GM13977 (cell line): ENCODE measurements at regions not wholly inside any gene's neighbourhood (a gene's known extent, or its start where the extent isn't known, plus 50 kb on each side); places are given as distances from the start of the nearest gene placed in this dataset.

Source experiments
- DNase-seq: peaks from one replicate; pipeline ENCODE4 v3.0.0; 2012; ENCODE audit warnings: low spot score
- in situ Hi-C: fragments of 300-500 bp; cut with MboI; formaldehyde crosslinking; loops from one replicate; pipeline ENCODE4 v1.12.0; 2022; ENCODE audit warnings: low sequenced_read_pairs, low pct_unique_long_range_greater_than_20kb, mixed read lengths, inconsistent platforms; ENCODE audit not compliant: unreplicated experiment
- TF ChIP-seq, protein P1 (sequence below): IDR thresholded peaks from 2 replicates; pipeline ENCODE4 v1.5.1; 2012; ENCODE audit warnings: mild to moderate bottlenecking, control low read depth; ENCODE audit not compliant: insufficient read depth; ENCODE audit errors: extremely low read depth, missing control alignments

DNA sequence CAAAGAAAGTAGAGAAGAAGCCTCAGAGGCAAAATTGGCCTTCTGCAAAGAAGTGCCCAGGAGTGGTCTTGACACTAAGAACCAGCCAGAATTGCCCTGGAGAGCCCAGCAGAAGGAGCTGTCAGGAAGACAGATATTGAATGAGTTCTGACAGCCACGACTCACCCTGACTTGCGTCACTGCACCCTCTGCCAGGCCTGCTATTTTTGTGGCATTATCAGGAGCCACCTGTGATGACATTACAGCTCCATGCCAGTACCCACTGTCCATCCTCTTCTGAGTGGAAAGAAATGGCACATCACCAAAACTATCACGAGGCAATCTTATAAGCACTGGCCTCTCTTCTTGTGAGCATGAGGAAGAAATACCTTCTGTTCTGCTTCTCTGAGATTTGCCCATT, 67.7 kb downstream of the SMIM20 start:
- in situ Hi-C loops, result no loop called here
- DNase-seq, result no peak
- TF ChIP-seq, protein P1, sequence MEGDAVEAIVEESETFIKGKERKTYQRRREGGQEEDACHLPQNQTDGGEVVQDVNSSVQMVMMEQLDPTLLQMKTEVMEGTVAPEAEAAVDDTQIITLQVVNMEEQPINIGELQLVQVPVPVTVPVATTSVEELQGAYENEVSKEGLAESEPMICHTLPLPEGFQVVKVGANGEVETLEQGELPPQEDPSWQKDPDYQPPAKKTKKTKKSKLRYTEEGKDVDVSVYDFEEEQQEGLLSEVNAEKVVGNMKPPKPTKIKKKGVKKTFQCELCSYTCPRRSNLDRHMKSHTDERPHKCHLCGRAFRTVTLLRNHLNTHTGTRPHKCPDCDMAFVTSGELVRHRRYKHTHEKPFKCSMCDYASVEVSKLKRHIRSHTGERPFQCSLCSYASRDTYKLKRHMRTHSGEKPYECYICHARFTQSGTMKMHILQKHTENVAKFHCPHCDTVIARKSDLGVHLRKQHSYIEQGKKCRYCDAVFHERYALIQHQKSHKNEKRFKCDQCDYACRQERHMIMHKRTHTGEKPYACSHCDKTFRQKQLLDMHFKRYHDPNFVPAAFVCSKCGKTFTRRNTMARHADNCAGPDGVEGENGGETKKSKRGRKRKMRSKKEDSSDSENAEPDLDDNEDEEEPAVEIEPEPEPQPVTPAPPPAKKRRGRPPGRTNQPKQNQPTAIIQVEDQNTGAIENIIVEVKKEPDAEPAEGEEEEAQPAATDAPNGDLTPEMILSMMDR, result no peak

DNA sequence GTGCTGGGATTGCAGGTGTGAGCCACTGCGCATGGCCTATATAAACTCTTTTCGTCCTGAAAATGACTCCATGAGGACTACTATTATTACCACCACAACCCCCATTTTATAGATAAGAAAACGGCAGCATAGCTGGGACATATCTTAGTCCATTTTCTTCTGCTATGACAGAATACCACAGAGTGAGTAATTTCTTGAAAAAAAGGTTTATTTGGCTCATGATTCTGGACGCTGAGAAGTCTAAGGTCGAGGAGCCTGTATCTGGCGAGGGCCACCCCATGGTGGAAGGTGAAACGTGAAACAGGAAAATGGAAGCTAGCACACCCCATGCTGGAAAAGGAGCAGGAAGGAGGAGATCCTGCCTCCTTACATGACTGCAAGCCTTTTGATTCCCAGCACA, 68.9 kb downstream of the SMIM20 start:
- TF ChIP-seq, protein P1, result no peak
- no peak for DNase-seq
- in situ Hi-C loops, result no loop called here

- TF ChIP-seq, protein P1, result no peak
Measured at GRCh38 chr4:25984266-25984665, 70.2 kb downstream of the SMIM20 start.

DNA sequence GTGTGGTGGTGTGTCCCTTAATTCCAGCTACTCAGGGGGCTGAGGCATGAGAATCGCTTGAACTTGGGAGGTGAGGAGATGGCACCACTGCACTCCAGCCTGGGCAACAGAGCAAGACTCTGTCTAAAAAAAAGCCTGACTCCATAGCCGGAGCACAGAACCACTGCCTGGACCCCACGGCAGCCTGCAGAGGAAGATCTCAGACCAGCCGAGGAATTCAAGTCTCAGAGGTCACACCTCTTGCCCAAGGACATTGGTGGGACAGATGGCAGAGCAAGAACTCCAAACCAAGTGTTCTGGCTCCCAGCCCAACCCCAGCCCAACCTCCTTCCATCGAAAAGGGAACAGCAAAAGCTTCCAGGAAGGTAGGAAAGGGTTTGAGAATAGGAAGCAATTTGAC, 70.8 kb downstream of the SMIM20 start:
- no peak for DNase-seq
- TF ChIP-seq, protein P1, result no peak
- in situ Hi-C loops, result no loop called here

More at GRCh38 chr4:25984266-25984665, 70.2 kb downstream of the SMIM20 start:
- no peak for DNase-seq
- in situ Hi-C loops, result no loop called here

GRCh38 chr4:25986807-25987206, 72.8 kb downstream of the SMIM20 start:
- no peak for DNase-seq
- TF ChIP-seq, protein P1, result no peak
- in situ Hi-C loops, result no loop called here

GRCh38 chr4:25991340-25991739, 77.3 kb downstream of the SMIM20 start:
- in situ Hi-C loops, result no loop called here
- TF ChIP-seq, protein P1, result no peak
- DNase-seq, result no peak
